Fibroblast of villous mesenchyme (primary cell): ENCODE measurements at regions not wholly inside any gene's neighbourhood (a gene's known extent, or its start where the extent isn't known, plus 50 kb on each side); places are given as distances from the start of the nearest gene placed in this dataset.

ENCODE experiments used
- DNase-seq: peaks from one replicate; pipeline ENCODE4 v3.0.0-alpha.2; 2010; ENCODE audit warnings: low read depth
- H3K4me3 ChIP-seq: 2 replicates; pipeline ENCODE4 v1.5.1; 2011; ENCODE audit warnings: low read depth, mild to moderate bottlenecking, low read length
- CTCF ChIP-seq: IDR thresholded peaks from 2 replicates; pipeline ENCODE4 v1.5.1; 2012; ENCODE audit warnings: low read depth, mild to moderate bottlenecking, low read length; ENCODE audit not compliant: insufficient read depth

DNA sequence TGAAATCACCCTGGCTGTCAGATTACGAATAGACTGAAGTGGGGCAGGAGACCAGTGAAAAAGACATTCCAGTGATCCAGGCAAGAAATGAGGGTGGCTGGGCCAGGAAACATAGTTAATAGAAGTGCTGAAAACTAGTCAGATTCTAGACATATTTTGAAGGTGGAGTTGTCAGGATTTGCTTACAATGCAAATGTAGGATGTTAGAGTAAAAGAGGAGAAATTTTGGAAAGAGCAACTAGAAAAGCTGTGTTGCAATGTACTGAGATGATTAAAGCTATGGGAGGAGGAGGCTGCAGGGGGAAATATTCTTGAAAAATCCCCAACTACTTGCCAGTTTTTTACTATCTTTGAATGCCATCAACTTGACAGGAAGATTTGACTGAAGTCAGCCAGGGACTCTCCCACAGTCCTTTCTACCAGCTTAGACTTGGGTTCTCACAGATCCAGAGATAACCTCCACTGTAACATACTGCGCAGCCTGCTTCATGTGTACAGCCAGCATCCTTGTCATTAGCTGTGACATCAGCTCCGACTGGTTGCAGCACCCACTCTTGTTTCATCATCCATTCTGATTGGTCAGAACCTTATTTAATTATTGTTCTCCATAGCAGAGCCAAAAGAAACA, 109.7 kb downstream of the TSEN15 start:
- no peak overlapping the region for H3K4me3 ChIP-seq
- DNase-seq, result peak; percentile 82
- TF ChIP-seq CTCF, result no peak

- no peak for DNase-seq
- no peak for TF ChIP-seq CTCF
Observed at GRCh38 chr1:184162281-184162680, 110.8 kb downstream of the TSEN15 start.

GRCh38 chr1:184163674-184164465, 112.3 kb downstream of the TSEN15 start:
- no peak for DNase-seq
- H3K4me3 ChIP-seq, result no peak overlapping the region
- no peak for TF ChIP-seq CTCF

More at GRCh38 chr1:184162281-184162680, 110.8 kb downstream of the TSEN15 start:
- H3K4me3 ChIP-seq, result no peak overlapping the region

GRCh38 chr1:184164536-184164935, 113.0 kb downstream of the TSEN15 start:
- H3K4me3 ChIP-seq, result no peak overlapping the region
- no peak for DNase-seq
- no peak for TF ChIP-seq CTCF

DNA sequence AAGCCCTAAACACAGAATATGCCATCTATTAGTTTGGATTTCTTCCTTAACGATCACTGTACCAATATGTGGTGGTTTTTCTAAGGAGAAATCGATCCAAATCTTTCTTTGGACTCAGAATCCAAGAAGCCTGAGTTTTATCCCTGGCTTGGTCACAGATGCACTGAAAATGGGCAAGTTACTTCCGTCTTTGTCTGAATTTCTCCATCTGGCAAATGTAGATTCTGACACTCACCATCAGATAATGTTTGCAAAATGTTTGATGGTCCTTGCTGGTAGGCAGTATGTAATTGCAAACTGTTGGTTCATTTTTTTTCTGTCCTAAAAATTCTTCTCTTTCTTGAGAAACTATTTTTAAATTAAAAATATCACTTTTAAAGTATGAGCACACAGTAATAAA, 115.0 kb downstream of the TSEN15 start:
- TF ChIP-seq CTCF, result no peak
- H3K4me3 ChIP-seq, result no peak overlapping the region
- DNase-seq, result no peak

- no peak overlapping the region for H3K4me3 ChIP-seq
- DNase-seq, result no peak
- TF ChIP-seq CTCF, result no peak
Observed at GRCh38 chr1:184167352-184167751, 115.8 kb downstream of the TSEN15 start.

DNA sequence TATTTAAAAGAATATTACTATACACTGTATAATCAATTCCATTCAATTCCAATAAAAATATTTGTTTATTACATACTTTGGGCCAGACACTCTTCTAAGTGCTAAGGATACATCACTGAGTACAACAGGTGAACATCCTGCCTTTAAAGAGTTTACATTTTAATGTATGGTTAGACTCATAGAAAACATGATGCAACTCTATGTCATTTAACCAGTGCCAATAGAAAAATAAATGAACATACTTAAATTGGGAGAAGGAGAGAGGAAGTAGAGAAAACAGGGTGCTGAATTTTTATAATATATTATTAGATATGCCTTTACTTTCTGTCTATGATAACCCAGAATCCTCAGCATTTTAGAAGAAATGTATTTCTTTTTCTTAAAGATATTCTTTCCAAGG, 119.2 kb downstream of the TSEN15 start:
- DNase-seq, result no peak
- H3K4me3 ChIP-seq, result no peak overlapping the region
- no peak for TF ChIP-seq CTCF
